Adrenal gland (tissue), 9 donors: ENCODE measurements at regions not wholly inside any gene's neighbourhood (a gene's known extent, or its start where the extent isn't known, plus 50 kb on each side); places are given as distances from the start of the nearest gene placed in this dataset.

Experiments used
- DNase-seq, 7 donors: peaks; one replicate each; pipeline ENCODE4 v3.0.0-alpha.2; 2019 to 2020
- H3K27ac ChIP-seq, 5 donors: fragments of 200-600 bp; sonication (generic) in 4 of 5; 1 replicate in 3 of 5; 2 replicates in 2 of 5; pipeline versions ENCODE4 v1.5.1 to v1.8.0; 2016 to 2020; ENCODE audit warnings: mild to moderate bottlenecking in 1 of 5
- H3K27me3 ChIP-seq: fragments of 200-600 bp; 2 replicates; pipeline ENCODE4 v1.8.0; 2021
- H3K36me3 ChIP-seq, 2 donors: fragments of 200-600 bp; replicated peaks in 1 of 2; 1 replicate in 1 of 2; 2 replicates in 1 of 2; pipeline versions ENCODE4 v1.5.1 to v1.8.0; 2018 to 2022
- H3K4me1 ChIP-seq, 2 donors: fragments of 200-600 bp; replicated peaks in 1 of 2; 1 replicate in 1 of 2; 2 replicates in 1 of 2; pipeline versions ENCODE4 v1.5.1 to v1.8.0; 2018 to 2021
- H3K4me3 ChIP-seq, 4 donors: fragments of 200-600 bp; sonication (generic) in 3 of 4; one replicate each; pipeline ENCODE4 v1.5.1; 2016 to 2018
- H3K9me3 ChIP-seq, 3 donors: fragments of 200-600 bp; sonication (generic) in 1 of 3; replicated peaks in 1 of 3; 1 replicate in 2 of 3; 2 replicates in 1 of 3; pipeline versions ENCODE4 v1.5.1 to v1.8.0; 2016 to 2021
- POLR2A ChIP-seq, 2 donors: fragments of 450-650 bp; IDR thresholded peaks; one replicate each; pipeline ENCODE4 v1.6.1; 2017; ENCODE audit warnings: antibody characterized with exemption in 2 of 2, mild to moderate bottlenecking in 2 of 2, moderate library complexity in 1 of 2
- WGBS, 4 donors: extraction: QIAGEN DNeasy Blood & Tissue Kit in 2 of 4; methylation state at CpG; one replicate each; pipeline versions ENCODE4 v1.1.5 to v1.1.7; 2013 to 2017; 5-methylcytosine and 5-hydroxymethylcytosine counted together
- intact Hi-C, 2 donors: fragments of 100-400 bp; cut with DNase I; formaldehyde crosslinking; loops; one replicate each; pipeline versions ENCODE4 v1.14.1 to v1.15.0; 2022 to 2023
- TF ChIP-seq, protein P1 (sequence below), 6 experiments: fragments of 450-650 bp in 4 of 6; fragments of 200-600 bp in 2 of 6; sonication (generic) in 1 of 6; IDR thresholded peaks; 1 replicate in 5 of 6; 2 replicates in 1 of 6; pipeline versions ENCODE4 v1.5.1 to v1.8.0; 2016 to 2021; ENCODE audit warnings: antibody characterized with exemption in 6 of 6, mild to moderate bottlenecking in 2 of 6, moderate library complexity in 1 of 6
- donor health status: healthy with polysubstance abuse.
- donor health status: Bipolar disorder and iron deficiency.
- donor health status: DM: yes; HTN: yes; CAD: no.
- donor health status: DM: no; HTN: no; CAD: no.
- donor health status: DM: no; HTN: no; CAD: no.

DNA sequence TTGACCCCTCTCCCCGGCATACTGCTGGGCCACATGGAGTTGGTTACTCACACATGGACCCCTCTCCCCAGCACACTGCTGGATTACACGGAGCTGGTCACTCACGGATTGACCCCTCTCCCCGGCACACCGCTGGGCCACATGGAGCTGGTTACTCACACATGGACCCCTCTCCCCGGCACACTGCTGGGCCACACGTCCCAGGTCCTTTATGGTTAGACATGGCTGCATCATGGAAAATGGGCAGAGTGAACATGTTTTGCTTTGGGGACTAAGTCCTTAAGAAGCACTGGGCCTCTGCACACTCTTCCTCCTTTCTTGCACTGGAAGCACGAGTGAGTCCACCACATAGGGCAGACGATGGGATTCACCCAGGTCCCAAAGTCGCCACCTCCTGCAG lies 102.1 kb upstream of the SHH start:
- Histone ChIP-seq H3K4me3 (no peak overlapping the region), H3K27ac (no peak overlapping the region), H3K9me3 (no peaks in the 10 kb centered on the region), H3K27me3 (no peaks in the 10 kb centered on the region), H3K4me1 (peaks cover 0 to 3% of the 10 kb centered on the region in 2 donors), H3K36me3 (no peaks in the 10 kb centered on the region)
- intact Hi-C loops, result no loop called here
- no peak for TF ChIP-seq POLR2A (IDR thresholded peaks at IDR 0.05)
- TF ChIP-seq, protein P1, sequence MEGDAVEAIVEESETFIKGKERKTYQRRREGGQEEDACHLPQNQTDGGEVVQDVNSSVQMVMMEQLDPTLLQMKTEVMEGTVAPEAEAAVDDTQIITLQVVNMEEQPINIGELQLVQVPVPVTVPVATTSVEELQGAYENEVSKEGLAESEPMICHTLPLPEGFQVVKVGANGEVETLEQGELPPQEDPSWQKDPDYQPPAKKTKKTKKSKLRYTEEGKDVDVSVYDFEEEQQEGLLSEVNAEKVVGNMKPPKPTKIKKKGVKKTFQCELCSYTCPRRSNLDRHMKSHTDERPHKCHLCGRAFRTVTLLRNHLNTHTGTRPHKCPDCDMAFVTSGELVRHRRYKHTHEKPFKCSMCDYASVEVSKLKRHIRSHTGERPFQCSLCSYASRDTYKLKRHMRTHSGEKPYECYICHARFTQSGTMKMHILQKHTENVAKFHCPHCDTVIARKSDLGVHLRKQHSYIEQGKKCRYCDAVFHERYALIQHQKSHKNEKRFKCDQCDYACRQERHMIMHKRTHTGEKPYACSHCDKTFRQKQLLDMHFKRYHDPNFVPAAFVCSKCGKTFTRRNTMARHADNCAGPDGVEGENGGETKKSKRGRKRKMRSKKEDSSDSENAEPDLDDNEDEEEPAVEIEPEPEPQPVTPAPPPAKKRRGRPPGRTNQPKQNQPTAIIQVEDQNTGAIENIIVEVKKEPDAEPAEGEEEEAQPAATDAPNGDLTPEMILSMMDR (IDR thresholded peaks at IDR 0.05), result no peak
- no peak for DNase-seq
- 71 to 82% (median 79%) methylated on average over 4 to 10 of the region's 10 CpGs for WGBS, 4 donors

DNA sequence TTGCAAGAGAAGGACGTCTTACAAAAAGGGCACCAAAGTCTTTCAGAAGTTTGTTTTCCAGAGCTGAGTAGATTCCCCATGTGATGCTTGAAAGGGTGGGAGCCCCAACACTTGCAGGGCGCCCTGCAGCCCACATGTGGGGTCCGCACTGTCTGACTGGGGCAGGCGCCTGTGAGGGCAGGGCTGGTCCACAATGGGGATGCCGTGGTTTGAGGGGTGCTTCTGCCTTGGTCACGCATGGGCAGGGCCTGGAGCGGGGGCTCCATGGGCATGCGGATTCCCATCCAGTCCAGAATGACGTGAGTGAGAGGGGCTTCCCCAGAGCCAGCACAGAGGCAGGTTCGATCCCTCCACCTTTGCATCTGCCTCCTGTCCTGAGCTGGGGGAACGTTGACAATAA lies 101.5 kb upstream of the SHH start:
- Histone ChIP-seq H3K4me1 (no peaks in the 10 kb centered on the region), H3K27ac (no peak overlapping the region), H3K4me3 (no peak overlapping the region), H3K9me3 (no peaks in the 10 kb centered on the region), H3K36me3 (no peaks in the 10 kb centered on the region), H3K27me3 (no peaks in the 10 kb centered on the region)
- TF ChIP-seq, protein P1 (IDR thresholded peaks at IDR 0.05), result no peak
- no peak for TF ChIP-seq POLR2A (IDR thresholded peaks at IDR 0.05)
- 73 to 96% (median 86%) methylated on average over 7 to 11 of the region's 11 CpGs for WGBS, 4 donors
- no peak for DNase-seq
- intact Hi-C loops, result no loop called here

DNA sequence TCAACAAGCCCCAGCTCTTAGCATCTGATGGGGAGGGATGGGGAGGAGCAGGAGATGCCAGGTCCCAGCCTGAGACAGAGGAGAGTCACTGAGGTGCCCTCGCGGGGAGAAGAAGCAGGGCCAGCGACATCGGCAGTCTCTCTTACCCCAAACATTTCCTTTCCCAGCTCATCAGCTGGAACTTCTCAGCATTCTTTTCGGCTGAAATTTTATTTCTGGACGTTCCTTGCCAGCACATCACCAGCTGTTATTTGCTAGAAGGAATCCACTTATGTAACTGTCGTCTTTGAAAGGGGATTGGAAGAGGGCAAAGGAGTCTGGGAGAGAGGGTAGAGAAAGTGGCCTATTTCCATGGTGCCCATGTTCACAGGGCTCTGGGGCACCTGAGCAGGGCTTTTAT lies 101.0 kb upstream of the SHH start:
- Histone ChIP-seq H3K27me3 (no peaks in the 10 kb centered on the region), H3K4me3 (no peak overlapping the region), H3K9me3 (no peaks in the 10 kb centered on the region), H3K36me3 (no peaks in the 10 kb centered on the region), H3K27ac (no peak overlapping the region), H3K4me1 (peaks cover 0 to 1% of the 10 kb centered on the region in 2 donors)
- WGBS, 4 donors, result 74 to 83% (median 77%) methylated on average over 7 of the region's 7 CpGs
- DNase-seq, result no peak
- intact Hi-C loops, result no loop called here
- TF ChIP-seq POLR2A (IDR thresholded peaks at IDR 0.05), result no peak
- TF ChIP-seq, protein P1 (IDR thresholded peaks at IDR 0.05), result no peak

DNA sequence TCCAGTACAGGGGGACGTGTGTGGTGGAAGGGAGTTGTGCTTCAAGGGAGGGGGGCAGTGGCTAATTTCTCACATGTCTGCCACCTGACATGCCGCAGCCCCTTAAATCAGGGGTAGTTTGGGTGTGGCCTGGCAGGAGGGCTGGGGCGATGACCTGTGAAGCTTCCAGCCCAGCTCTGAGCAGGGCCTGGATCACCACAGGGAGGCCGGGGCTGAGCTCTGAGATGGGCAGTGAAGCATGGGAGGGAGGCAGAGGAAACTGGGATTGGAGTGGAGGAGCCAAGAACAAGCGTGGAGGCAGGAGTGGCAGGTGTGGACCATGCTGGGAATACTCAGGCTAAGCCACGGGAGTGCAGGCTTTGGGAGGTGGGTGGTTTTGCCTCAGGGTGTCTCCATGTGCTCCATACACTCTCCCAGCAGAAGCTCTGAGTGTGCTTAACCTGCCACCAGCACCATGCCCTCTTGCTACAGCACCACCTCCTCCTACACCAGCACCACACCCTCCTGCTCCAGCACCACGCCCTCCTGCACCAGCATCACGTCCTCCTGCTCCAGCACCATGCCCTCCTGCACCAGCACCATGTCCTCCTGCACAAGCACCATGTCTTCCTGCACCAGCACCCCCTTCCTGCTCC lies 99.3 kb upstream of the SHH start:
- no peak overlapping the region for H3K4me3 ChIP-seq
- no peak for DNase-seq
- intact Hi-C loops, result no loop called here
- H3K4me1 ChIP-seq, result peaks cover 6 to 7% of the 10 kb centered on the region in 2 donors
- no peak for TF ChIP-seq POLR2A (IDR thresholded peaks at IDR 0.05)
- WGBS, 4 donors, result 81 to 91% (median 86%) methylated on average over 8 of the region's 8 CpGs
- no peaks in the 10 kb centered on the region for H3K27me3 ChIP-seq
- H3K9me3 ChIP-seq, result no peaks in the 10 kb centered on the region
- no peaks in the 10 kb centered on the region for H3K36me3 ChIP-seq
- no peak overlapping the region for H3K27ac ChIP-seq

DNA sequence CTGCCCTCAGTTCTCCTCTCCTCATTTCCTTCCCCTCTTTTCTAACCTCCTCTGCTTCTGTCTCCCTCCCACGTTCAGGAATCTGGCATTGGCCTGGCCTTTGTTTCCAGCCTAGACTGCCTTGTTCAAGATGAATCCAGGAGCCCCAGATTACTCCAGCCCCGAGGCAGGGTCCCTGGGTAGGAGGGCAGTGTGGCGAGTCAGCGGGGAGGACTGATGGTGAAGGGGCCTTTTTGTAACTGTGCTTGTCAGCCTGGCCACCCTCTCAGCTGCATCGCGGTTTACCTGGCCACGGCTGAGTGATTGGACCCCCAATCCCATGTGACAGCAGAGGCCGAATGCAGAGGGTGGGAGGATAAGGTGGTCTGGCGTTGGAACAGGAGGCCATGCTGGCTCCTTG lies 96.1 kb upstream of the SHH start:
- no peak for DNase-seq
- TF ChIP-seq POLR2A (IDR thresholded peaks at IDR 0.05), result no peak
- TF ChIP-seq, protein P1 (IDR thresholded peaks at IDR 0.05), result no peak
- no peak overlapping the region for H3K4me3 ChIP-seq
- intact Hi-C loops, result no loop called here
- WGBS, 4 donors, result 77 to 86% (median 82%) methylated on average over 4 to 9 of the region's 9 CpGs
- H3K27ac ChIP-seq, result peak overlapping the region in 1 of 5 donors; percentile 49
- no peaks in the 10 kb centered on the region for H3K36me3 ChIP-seq
- H3K9me3 ChIP-seq, result no peaks in the 10 kb centered on the region
- H3K27me3 ChIP-seq, result no peaks in the 10 kb centered on the region
- H3K4me1 ChIP-seq, result peaks cover 6 to 7% of the 10 kb centered on the region in 2 donors
